Activated naive CD4-positive, alpha-beta T cell treated with anti-CD3 and anti-CD28 coated beads, Interleukin-2, amount 50 U/mL, for 72 hours (primary cell): ENCODE measurements at regions not wholly inside any gene's neighbourhood (a gene's known extent, or its start where the extent isn't known, plus 50 kb on each side); places are given as distances from the start of the nearest gene placed in this dataset.

ENCODE experiments used
- ATAC-seq, 2 donors: fragments of 150-1000 bp; cut with Tn5 transposase; 2 replicates each; pipeline ENCODE4 v1.10.0; 2021; ENCODE audit warnings: mild to moderate bottlenecking in 2 of 2, moderate library complexity in 2 of 2
- DNase-seq, 2 donors: peaks; one replicate each; pipeline ENCODE4 v3.0.0; 2021 to 2022; ENCODE audit warnings: low spot score in 2 of 2
- H3K27ac Mint-ChIP-seq, 2 donors: one replicate each; pipeline ENCODE4 v1.8.0; 2022; ENCODE audit warnings: mild to moderate bottlenecking in 2 of 2, mixed read lengths in 2 of 2
- H3K36me3 Mint-ChIP-seq, 2 donors: one replicate each; pipeline ENCODE4 v1.8.0; 2022; ENCODE audit warnings: mixed read lengths in 2 of 2
- H3K9me3 Mint-ChIP-seq, 2 donors: one replicate each; pipeline ENCODE4 v1.8.0; 2022; ENCODE audit warnings: mixed read lengths in 2 of 2

DNA sequence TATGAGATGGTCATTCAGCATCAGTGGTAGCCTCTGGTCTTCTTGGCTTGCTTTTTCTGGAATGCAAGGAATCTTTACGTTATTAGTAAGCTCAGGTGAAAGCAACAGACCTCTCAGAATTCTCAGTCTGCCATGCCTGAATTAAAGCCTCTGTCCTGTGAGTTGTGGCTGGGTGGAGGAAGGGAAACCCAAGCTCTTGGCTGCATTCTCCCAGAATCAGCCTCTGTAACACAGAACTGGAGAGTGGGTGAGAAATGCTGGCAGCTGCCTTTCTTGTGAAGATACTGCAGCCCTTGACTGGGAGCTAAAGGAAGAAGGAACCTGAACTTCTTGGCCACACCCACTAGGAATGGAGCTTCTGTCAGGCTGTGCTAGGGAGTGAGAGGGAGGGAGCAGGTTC, 505.8 kb downstream of the EPHA3 start:
- Mint-ChIP-seq H3K9me3 (peaks cover 20 to 22% of the 10 kb centered on the region in 2 donors), H3K36me3 (peaks cover 0 to 7% of the 10 kb centered on the region in 2 donors), H3K27ac (no peak overlapping the region)
- DNase-seq: no peak
- ATAC-seq: no peak

DNA sequence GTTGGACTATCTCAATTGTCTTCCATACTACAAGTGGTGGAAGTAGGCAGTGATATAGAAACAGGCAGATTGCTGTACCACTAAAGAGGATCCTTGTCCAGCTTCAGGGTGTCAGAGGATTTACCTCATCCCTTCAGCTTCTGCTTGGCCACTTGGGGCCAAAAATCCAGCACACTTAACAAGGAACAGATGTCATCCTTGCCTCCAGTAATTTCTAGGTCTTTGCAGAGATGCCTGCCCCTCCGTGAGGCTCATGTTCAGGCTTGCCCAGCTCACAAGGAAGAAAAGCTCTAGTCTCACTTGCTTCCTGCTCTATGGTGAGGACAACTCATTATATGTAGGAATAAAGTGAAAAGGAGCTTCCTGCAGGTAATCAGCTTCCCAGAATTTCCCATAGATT, 510.3 kb downstream of the EPHA3 start:
- DNase-seq (no peak), ATAC-seq (no peak)
- H3K9me3 Mint-ChIP-seq: peaks cover 13 to 21% of the 10 kb centered on the region in 2 donors
- no peak overlapping the region for H3K27ac Mint-ChIP-seq
- H3K36me3 Mint-ChIP-seq: peaks cover 0 to 5% of the 10 kb centered on the region in 2 donors

DNA sequence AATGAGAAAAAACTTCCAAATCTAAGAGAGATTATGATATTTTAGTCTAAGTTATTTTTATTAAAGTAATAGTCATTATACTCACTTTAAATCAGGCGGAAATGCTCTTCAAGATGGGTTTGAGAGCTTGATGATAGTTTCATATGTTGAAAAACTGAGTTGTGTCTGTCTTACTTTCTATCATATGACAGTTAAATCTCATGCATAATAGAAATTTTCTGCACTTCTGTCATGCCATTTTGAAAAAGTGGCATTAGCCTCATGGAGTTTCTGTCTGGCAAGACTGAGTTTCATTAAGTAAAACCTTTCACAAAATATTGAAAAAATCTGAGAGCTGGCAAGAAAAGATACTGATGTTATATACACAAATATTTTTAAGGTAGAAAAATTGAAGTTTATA, 511.8 kb downstream of the EPHA3 start:
- Mint-ChIP-seq H3K27ac (no peak overlapping the region), H3K36me3 (no peaks in the 10 kb centered on the region), H3K9me3 (peaks cover 14 to 15% of the 10 kb centered on the region in 2 donors)
- DNase-seq: no peak
- ATAC-seq: no peak

DNA sequence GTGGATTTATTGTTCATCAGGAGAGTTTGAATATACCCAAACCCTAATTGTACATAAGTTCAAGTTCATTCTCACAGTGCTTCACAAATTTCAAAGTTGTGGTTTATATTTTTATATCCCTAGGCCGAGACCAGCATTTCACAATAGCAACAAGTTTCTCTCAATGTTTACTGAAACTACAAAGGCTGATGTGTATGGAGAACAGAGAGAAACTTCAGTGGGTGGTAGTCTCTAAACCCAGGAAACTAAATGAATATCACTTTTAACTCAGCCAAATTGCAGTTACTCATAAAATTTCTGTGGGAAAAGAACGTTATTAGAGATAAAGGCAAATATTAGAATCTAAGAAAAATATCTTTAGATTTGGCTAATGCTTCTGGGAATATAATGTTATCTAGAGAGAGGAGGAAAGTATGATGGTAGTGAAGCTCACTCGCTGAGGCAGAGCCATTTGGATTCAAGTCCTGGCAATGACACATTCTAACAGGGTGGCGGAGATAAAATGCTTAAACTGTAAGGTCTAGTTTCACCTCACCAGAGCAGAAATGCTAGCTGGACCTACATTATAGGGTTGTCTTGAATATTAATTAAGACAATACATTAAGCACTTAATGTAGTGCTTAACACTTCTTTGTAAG, 514.8 kb downstream of the EPHA3 start:
- H3K36me3 Mint-ChIP-seq: no peaks in the 10 kb centered on the region
- ATAC-seq (no peak), DNase-seq (no peak)
- H3K27ac Mint-ChIP-seq: no peak overlapping the region
- peaks cover 9 to 12% of the 10 kb centered on the region in 2 donors for H3K9me3 Mint-ChIP-seq

DNA sequence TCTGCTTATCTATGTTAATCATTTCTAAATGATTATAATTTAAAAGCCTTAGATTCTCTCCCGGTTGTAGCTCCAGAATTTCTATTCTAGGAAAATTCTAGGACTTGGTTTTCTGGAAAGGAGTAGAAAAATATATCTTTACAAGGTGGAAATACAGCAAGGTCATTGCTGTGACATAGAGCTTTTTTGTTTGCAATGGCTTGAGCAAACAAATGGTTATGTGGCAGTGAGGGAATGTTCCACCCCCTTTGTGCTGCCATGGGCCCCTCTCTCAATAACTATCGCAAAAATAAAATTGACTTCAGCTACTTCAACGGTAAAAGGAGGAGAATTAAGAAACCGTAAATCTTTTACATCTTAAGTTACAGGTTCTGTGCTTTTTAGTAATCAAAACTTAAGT, 517.1 kb downstream of the EPHA3 start:
- DNase-seq (no peak), ATAC-seq (no peak)
- Mint-ChIP-seq H3K9me3 (peaks cover 6 to 7% of the 10 kb centered on the region in 2 donors), H3K36me3 (no peaks in the 10 kb centered on the region), H3K27ac (no peak overlapping the region)

DNA sequence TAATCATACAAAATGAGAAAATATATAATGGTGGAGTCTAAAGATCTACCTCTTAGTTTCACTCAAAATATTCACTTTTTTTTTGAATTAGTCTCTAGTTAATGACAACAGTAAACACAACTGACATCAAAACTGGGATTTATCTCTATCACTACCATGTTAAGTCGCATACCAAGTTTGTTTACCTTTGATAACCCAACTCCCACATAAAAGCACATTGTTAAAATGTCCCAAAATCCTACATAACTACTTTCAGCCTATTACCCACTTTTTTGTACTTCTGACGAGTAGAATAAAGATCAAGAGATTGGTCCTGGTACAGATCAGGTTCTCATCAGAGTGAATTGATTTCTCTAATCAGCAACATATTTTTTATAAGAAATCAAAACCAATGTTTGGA, 518.5 kb downstream of the EPHA3 start:
- Mint-ChIP-seq H3K9me3 (peaks cover 14 to 16% of the 10 kb centered on the region in 2 donors), H3K36me3 (peaks cover 0 to 9% of the 10 kb centered on the region in 2 donors), H3K27ac (no peak overlapping the region)
- ATAC-seq (no peak), DNase-seq (no peak)

DNA sequence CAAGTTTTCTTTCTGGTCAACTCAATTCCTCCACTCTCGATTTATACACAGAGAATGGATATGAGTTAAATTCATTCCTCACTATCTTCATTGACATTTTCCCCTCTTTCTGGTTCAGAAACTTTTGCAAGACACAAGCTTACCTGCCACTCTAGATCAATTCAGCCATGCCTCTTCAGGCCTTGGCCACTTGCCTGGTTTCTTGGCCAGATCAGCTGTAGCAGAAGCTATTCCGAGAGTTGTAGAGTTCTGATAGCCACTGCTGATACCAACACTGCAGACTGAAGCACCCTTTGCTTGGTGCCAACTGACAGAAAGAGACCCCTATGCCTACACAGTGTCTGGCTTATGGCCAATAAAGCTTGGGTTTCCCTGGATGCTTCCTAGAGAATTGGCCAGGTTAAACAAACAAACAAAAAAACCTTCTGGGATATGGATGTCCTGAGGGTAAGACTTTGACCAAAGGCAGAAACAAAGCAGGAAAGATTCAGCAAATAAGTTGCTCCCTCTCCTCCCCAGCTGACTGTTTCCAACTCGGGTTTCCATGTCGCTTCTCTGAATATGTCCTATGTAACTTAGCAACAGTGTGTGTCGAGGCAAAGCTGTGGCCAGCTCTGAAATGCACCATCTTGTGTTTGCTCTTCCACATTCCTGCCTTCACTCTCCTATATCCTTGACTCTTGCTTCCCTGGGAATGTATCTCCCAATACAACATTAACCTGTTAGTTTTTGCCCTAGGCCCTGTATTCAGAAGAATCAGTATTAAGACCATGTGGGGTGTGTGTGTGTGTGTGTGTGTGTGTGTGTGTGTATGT, 521.6 kb downstream of the EPHA3 start:
- peaks cover 16 to 18% of the 10 kb centered on the region in 2 donors for H3K9me3 Mint-ChIP-seq
- no peak for ATAC-seq
- DNase-seq: no peak
- H3K36me3 Mint-ChIP-seq: peaks cover 0 to 9% of the 10 kb centered on the region in 2 donors
- no peak overlapping the region for H3K27ac Mint-ChIP-seq

DNA sequence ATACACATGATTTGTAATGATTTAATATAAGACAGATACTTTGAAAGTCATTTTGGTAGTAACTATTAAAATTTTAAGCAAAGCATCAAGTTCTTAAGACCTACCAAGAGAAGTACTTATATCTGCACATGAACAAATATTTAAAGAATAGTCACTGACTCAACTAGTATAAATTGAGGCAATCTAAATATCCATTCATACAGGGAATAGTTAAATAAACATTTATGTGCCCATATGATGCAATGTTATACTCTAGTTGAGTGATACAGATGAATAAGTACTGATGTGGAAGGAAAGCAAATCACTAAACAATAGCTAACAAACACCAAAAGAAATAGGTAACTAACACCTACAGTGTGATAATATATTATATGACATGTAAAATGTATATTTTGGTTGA, 527.7 kb downstream of the EPHA3 start:
- no peak for ATAC-seq
- H3K36me3 Mint-ChIP-seq: peaks cover 0 to 16% of the 10 kb centered on the region in 2 donors
- no peak for DNase-seq
- H3K27ac Mint-ChIP-seq: no peak overlapping the region
- peaks cover 16 to 25% of the 10 kb centered on the region in 2 donors for H3K9me3 Mint-ChIP-seq

DNA sequence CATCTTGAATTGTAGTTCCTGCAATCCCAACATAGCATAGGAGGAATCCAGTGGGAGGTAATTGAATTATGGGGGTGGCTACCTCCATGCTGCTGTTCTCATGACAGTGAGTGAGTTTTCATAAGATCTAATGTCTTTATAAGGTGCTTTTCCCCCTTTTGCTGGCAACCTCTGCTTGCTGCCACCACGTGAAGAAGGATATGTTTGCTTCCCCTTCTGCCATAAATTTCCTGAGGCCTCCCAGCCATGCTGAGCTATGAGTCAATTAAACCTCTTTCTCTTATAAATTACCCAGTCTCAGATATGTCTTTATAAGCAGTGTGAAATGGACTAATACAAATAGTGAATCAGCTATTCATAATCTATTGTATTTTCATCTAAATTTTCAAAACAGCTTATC, 537.3 kb downstream of the EPHA3 start:
- ATAC-seq: no peak
- Mint-ChIP-seq H3K36me3 (peaks cover 0 to 5% of the 10 kb centered on the region in 2 donors), H3K27ac (no peak overlapping the region), H3K9me3 (peaks cover 6 to 15% of the 10 kb centered on the region in 2 donors)
- DNase-seq: no peak

DNA sequence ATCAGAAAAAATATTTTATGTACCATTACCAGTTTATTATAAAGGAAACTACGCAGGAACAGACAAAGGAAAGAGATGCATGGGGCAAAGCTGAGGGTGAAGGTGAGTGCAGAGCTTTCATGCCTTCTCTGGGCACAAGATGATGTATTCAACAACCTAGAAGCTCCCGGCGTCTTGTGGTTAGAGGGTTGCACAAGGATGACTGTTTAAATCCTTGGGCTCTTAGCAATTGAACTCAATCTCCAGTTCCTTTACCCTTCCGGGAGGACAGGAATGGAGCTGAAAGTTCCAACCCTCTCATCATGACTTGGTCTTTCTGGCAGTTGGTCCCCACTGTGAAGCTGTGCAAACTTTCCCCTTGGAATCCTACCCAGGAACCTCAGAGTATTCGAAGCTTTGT, 542.0 kb downstream of the EPHA3 start:
- DNase-seq (no peak), ATAC-seq (no peak)
- H3K9me3 Mint-ChIP-seq: peaks cover 7 to 18% of the 10 kb centered on the region in 2 donors
- H3K27ac Mint-ChIP-seq: no peak overlapping the region
- no peaks in the 10 kb centered on the region for H3K36me3 Mint-ChIP-seq

DNA sequence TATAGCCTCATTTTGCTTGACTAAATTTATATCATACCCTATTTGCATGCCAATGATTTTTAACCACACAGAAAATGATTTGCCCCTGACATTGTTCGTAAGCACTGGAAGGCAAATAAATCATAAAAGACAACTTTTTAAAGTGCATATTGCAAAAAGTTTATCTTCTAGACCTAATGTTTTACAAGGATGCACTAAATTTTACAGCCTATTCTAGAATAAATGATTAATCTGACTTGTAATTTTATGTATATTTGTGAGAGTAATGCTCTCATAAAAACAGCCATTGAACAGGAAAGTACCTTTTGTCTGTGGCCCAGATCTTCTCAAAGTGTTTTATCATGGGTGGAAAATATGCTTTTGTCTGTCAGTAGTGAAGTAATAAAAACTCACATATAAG, 546.6 kb downstream of the EPHA3 start:
- H3K36me3 Mint-ChIP-seq: peaks cover 0 to 5% of the 10 kb centered on the region in 2 donors
- H3K27ac Mint-ChIP-seq: no peak overlapping the region
- ATAC-seq (no peak), DNase-seq (no peak)
- peaks cover 26 to 30% of the 10 kb centered on the region in 2 donors for H3K9me3 Mint-ChIP-seq

DNA sequence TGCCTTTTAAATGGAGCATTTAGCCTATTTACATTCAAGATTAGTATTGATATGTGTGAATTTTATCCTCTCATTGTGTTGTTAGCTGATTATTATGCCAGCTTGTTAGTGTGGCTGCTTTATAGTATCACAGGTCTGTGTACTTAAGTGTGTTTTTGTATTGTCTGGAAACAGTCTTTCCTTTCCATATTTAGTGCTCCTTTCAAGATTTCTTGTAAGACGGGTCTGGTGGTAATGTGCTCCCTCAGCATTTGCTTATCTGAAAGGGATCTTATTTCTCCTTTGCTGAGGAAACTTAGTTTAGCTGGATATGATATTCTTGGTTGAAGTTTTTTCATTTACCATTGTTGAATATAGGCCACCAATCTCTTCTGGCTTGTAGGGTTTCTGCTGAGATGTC, 549.0 kb downstream of the EPHA3 start:
- Mint-ChIP-seq H3K27ac (no peak overlapping the region), H3K36me3 (peaks cover 0 to 5% of the 10 kb centered on the region in 2 donors), H3K9me3 (peaks cover 28 to 33% of the 10 kb centered on the region in 2 donors)
- DNase-seq: no peak
- no peak for ATAC-seq

DNA sequence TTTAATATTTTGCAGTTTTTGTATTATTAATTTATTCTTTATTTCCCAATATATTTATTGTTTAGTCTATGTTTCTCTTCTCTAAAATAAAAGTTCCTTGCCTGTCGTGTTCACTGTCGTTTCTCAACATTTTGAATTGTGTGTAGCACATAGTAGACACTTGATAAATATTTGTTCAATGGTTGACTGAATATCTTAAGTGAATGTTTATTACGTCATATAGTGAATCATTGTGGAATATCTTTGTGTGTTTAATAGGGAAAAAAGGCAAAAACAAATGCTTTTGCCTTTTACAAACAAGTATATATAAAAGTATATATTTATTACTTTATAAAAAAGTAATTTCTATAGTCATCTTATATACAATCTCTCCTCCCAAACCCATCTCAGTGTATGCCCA, 572.3 kb downstream of the EPHA3 start:
- no peak for ATAC-seq
- no peak for DNase-seq
- Mint-ChIP-seq H3K27ac (no peak overlapping the region), H3K9me3 (peaks cover 11 to 17% of the 10 kb centered on the region in 2 donors), H3K36me3 (no peaks in the 10 kb centered on the region)

DNA sequence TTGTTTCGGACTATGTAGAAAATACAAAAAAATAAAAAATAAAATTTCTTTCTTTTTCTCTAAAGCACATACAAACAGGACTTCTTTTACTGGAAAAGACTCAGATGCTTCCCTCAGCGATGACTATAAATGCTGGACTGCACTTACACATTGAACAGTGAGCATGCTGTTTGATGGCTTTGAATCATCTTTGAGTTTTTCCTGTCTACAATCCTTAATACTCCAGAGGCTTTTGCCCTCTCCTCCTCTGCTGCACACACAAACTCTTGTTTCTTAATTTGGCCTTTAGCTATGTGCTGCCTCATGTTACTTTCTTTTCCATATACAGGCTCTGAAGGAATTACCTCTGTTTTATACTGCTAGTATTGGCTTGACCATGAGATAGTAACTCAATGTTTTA, 575.1 kb downstream of the EPHA3 start:
- H3K9me3 Mint-ChIP-seq: peaks cover 13 to 18% of the 10 kb centered on the region in 2 donors
- ATAC-seq (no peak), DNase-seq (no peak)
- no peak overlapping the region for H3K27ac Mint-ChIP-seq
- no peaks in the 10 kb centered on the region for H3K36me3 Mint-ChIP-seq

DNA sequence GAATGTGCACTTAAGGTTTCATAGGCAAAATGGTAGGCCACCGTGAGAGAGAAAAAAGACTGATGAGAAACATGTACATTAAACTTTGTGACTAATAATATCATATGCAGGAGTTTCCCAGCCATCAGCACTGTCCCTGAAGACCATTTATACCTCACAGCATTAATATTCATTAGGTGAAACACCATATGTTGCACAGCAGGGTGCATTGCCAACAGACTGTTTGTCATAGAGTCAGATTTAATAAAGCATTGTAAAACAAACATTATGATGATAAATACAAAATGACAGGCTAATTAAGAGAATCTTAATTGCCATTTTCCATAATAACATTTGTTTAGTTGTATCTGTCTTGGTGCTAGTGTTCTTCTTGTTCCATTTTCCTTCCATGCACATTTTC, 578.3 kb downstream of the EPHA3 start:
- no peak for DNase-seq
- Mint-ChIP-seq H3K27ac (no peak overlapping the region), H3K9me3 (peaks cover 3 to 4% of the 10 kb centered on the region in 2 donors), H3K36me3 (no peaks in the 10 kb centered on the region)
- no peak for ATAC-seq

DNA sequence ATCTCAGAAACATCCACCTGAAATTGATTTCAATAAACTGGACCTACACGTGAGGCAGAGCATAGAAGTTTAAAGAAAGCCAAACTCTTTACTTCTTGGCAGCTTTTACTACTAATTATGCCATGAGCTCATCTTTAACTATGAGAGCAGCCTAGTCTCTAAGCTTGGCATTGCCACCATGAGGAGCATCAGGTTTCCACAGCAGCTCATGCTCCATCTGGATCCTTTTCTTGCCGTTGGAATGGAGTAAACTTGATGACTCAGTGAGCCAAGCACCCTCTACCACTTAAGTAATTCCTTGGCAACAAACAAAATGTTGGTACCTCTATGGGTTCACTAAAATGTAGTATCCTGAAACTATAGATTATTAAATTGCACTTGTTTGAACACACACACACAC, 583.2 kb downstream of the EPHA3 start:
- Mint-ChIP-seq H3K27ac (no peak overlapping the region), H3K9me3 (peaks cover 0 to 4% of the 10 kb centered on the region in 2 donors), H3K36me3 (no peaks in the 10 kb centered on the region)
- no peak for ATAC-seq
- no peak for DNase-seq

DNA sequence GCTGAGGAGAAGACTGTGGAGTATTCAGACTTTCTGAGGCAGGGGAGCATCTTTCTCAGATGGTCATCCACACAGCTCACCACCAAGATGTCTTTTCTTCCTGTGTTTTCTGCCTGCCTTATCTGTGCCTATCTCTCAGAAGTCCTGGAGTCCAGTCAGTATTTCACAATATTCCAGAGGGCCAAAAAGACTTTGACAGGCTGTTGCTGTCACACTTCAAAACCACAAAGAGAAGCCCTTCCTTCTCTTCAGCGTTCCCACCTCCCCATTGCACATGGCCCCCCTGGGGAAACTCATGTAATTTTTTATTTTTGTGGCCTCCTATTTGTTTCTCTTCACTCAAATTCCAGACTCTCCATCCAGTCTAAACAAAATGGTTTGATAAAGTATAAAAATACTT, 585.2 kb downstream of the EPHA3 start:
- H3K9me3 Mint-ChIP-seq: peaks cover 0 to 7% of the 10 kb centered on the region in 2 donors
- H3K36me3 Mint-ChIP-seq: no peaks in the 10 kb centered on the region
- ATAC-seq (no peak), DNase-seq (no peak)
- H3K27ac Mint-ChIP-seq: no peak overlapping the region
